HT-29 (cell line): ENCODE measurements at regions not wholly inside any gene's neighbourhood (a gene's known extent, or its start where the extent isn't known, plus 50 kb on each side); places are given as distances from the start of the nearest gene placed in this dataset.
A peak's percentile ranks its signal among the peaks of the same experiment; 100 is the strongest.

ENCODE experiments used
- DNase-seq: peaks from one replicate; pipeline ENCODE4 v3.0.0-alpha.2; 2015; ENCODE audit warnings: low spot score

DNA sequence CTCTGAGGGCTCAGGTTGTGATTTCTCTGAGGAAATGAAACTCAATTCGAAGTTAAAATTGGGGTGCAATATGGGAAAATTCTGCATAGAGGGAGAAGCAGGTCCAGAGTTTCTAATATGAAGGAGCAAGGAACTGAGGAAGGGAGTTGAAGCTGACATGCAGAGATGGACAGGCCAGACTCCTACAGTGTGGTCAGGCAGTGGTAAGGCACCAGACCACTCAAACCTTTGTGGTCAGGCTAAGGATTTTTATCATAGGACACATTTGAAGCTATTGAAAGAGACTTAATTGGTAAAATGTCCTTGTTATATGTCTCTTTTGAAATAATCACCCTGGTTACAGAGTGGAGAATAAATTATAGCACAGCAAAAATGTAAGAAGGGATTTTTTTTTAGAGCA lies 1074.8 kb upstream of the CDH2 start:
- DNase-seq: no peak

DNA sequence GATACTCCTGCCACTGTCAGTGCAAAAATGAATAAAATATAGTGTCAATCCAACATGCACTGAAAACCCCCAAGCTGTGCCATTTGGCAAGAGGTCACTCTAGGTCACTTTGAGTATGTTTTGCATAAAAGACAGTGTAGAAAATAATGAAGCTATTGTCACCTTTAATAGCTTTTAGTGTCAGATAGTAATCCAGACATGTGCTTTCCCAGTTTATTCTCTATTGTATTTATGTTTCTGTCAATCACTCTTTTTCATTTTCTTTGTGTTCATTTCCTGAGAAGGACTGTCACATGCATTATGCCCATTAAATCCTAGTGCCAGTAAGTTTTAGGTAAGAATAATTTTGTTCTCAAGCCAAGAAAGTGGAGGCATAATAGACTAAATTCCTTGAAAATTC lies 1073.9 kb upstream of the CDH2 start:
- DNase-seq: no peak

DNA sequence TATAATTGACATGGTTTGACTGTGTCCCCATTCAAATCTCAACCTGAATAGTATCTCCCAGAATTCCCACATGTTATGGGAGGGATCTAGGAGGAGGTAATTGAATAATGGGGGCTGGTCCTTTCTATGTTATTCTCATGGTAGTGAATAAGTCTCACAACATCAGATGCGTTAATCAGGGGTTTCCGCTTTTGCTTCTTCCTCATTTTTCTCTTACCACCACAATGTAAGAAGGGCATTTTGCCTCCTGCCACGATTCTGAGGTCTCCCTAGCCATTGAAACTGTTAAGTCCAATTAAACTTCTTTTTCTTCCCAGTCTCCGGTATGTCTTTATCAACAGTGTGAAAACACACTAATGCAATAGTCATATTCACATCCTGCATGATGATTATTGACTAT lies 1073.3 kb upstream of the CDH2 start:
- DNase-seq: no peak

DNA sequence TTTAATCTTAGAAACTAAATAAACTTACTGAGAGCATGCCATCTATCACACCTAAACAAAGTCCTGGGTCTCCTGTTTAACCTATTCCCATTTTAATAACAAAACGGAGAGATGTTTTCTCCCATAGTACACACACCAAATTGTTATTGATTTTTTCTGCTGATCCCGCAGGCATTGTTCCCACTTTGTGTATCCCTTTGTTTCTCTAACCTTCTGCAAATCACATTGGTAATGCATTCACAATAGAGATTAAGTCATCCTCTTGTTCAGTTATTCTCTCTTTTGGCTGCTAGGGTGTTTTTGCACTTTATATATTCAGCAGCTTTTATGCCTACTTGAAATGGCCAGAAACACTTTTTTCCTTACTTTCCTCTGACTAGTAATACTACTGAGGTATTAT lies 1071.9 kb upstream of the CDH2 start:
- DNase-seq: no peak

DNA sequence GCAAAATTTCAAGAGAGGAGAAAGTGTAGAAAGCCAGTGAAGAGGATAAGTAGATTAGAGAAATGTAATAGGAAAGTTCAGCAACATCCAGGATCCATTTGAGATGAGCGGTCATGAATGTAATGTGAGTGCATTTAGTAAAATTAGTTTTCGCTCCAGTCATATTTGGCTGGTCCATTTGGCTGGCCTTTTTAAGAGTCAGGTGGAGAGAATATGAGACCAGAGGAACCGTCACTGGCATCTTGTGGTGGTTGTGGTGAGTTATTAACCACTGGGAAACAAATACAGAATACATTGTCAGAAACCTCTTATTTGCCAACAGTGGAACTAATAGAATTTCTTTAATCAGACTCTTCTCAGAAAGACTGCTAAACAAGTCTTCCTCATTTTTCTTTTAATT lies 1064.3 kb upstream of the CDH2 start:
- no peak for DNase-seq

DNA sequence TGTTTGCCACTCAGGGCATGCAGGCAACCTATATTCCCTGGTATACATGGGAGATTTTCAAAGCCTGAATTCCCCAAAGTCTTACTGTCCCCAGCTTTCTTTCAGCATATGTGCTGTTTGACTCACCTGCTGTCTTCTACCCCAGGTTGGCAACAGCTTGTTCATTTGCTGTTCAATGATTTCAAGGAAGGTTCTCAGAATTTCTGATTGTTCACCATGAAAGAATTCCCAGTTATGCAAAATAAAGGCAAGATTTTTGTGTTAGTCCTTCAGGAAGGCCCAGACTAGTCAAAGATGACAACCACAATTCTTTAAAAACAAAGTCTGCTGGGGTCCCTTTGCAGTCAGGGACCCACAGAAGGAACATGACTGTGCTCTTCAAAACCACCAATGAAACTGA lies 1057.8 kb upstream of the CDH2 start:
- DNase-seq: no peak

DNA sequence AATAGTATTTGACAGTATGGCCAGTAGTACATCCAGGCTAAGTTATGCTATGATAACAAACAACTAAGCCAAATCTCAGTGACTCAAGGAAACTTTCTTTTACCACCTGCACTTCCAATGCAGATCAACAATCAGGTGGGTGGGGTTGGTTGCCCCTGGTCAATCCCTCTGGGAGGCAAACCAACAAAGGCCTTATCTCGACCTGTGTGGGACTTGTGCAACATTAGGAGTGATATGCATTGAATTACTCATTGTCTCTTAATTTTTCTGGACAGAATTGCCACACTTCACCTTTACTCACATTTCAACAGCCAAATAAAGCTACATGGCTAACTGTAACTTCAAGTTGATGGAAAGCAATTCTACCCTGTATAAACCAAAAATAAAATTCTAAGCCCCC lies 1049.3 kb upstream of the CDH2 start:
- DNase-seq: no peak

DNA sequence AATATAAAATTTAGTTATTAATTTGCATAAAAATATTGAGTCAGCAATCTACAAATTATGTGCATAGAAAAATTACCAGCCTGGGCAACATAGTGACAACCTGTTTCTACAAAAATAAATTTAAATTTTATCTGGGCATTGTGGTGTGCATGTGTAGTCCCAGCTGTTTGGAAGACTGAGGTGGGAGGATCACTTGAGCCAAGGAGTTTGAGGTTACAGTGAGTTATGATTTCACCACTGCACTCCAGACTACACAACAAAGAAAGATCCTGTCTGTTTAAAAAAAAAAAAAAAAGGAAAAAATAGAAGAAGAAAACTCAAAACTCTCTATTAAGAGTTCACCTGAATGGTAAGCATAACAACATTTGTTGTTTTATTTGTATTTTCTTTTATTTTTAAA lies 1048.4 kb upstream of the CDH2 start:
- no peak for DNase-seq

DNA sequence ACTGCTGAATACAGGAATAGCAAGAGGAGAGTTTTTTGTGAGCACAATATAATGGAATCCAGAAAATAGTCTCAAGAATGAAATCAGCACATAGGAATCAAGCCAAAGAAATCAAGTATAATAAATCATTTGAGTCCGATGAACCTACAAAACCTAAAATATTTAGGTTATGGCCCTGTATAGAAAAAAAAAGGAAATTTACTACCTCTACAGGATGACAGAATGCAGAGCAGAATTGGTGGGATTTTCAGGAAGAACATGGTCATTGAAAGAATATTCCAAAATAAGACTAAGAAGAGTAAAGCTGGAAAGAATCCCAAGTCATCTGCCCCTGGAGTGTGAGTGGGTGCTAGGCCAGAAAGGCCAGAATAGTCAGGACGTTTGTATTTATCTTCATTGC lies 1041.2 kb upstream of the CDH2 start:
- no peak for DNase-seq

DNA sequence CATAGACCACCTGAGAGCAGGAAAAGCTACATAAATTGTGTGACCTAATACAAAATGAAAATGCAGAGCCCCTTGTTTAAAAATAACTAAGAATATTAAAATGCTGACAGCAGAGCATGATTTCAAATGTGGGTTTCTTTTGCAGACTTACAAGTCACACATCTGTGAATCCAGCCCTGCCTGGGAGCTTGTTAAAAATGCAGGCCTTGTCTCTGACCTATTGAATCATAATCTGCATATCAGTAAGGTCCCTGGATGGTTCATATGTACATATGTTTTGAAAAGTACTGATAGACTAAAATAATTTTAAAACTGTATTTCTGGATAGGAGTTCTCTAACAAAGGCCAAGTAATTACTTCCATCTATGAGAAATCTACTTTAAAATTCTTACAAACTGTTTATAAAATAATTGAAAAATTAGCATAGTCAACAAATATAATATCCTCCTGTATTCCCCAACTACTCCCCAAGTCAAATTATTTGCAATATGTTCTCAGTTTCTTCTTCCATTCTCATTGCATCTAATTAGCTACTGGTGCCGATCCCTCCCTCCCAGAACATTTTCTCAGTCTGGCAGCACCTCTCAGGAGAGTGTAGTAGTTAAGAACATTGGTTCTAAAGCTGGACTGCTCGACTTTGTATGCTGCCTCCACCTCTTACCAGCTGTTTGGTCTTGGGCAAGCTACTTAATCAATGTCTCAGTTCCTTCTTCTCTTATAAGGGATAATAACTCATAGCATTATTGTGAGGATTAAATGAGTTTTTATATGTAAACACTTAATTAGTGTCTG lies 1040.4 kb upstream of the CDH2 start:
- no peak for DNase-seq

DNA sequence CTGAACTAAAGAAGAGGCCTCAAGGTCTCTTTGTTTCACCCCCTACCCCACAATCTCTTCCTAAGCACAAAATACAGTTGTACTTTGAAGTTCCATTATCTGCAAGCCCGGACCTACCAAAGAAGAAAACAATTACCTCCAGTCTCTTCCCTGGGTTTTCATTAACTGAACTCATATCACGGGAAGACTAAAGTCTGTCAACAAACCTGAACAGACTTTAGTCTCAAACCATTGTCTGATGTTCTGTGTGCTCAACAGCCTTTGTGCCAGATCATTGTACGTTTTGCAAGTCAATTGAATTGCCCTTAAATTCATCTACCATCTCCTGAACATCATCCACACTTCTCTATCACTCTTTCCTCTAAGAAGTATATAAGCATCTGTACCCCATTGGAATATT lies 1021.9 kb upstream of the CDH2 start:
- no peak for DNase-seq

DNA sequence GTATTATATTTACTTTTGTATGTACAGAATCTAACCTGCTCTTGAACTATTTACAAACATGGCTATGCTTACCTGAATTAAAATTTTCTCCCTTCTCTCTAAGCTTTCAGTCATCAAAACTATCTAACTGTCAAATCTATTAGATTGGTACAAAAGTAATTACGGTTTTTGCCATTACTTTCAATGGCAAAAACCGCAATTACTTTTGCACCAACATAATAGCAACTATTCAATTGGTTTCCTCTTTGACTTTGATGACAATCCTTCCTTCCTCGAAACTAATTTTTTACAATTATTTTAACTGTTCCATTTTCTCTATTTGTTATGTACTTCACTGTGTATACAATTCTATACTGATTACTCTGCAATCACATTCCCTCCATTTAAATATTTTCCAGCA lies 1019.4 kb upstream of the CDH2 start:
- DNase-seq: no peak

DNA sequence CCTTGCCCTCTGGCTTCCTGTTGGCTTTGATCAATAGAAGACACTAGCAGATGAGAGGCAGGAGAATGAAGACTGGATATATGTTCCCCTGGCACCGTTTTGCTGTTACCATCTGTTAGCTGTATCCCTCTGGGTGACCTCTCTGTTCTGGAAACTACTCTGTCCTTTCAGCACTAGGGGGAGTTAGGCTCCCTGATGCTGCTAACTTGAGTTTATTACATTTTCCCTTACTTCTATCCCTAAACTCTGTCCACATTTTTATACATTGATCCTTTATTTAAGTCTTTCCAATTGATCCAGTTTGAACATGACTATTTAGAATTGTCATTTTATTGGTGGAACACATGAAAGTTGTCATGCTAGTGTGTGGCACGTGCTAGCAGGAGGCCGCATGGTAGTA lies 1014.3 kb upstream of the CDH2 start:
- DNase-seq: peak; percentile 7

DNA sequence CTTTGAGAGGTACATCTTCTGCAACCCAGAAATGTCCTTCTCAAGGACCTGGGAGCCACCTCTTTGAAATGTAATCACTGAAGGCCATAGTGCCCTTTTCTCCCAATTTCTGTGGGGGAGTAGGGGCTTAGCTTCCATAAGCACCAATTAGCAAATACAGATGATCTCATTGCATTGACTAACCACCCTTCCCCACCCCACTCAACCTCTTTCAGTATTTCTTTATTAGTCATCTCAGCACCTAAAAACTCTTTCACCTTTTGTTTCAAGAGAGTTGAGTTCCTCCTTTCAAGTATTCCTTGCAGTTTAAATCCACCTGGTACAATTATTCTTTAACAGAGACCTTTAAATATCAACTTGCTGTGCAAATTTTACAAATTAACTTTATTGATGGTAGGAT lies 1011.8 kb upstream of the CDH2 start:
- peak; percentile 13 for DNase-seq

DNA sequence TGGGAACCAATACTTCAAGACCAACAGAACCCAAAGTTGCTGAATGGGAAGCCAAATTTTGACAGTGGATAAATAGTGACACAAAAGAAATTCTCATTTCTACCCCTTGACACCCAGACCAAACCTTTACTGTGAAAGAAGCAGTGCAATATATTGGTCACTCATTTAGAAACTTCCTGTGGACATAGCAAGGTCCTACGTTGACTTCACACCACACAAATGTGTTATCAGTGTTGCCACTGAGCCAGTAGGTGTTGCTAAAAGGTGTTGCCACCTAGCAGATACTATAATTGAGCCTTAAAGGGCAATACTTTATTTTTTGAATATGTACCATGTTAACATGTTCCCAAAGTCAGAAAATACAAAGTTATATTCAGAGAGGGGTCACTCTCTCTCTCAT lies 1008.9 kb upstream of the CDH2 start:
- no peak for DNase-seq

DNA sequence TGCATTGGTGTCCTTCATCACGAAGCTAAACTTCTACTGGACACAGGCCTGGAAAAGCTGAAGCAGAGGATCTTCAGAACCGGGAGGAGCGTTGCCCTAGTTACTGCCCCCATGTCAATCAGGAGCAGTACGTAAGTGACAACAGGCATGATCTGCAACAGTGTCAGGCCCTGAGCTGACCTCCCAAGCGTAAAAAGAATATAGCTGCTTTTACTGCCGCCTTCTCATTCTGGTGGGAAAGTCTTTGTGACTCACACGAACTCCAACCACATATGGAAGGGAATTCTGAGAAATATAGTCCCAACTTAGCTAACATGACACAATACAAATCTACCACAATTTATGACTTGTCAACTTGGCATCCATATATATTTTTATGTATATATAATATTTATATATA lies 1007.7 kb upstream of the CDH2 start:
- no peak for DNase-seq

DNA sequence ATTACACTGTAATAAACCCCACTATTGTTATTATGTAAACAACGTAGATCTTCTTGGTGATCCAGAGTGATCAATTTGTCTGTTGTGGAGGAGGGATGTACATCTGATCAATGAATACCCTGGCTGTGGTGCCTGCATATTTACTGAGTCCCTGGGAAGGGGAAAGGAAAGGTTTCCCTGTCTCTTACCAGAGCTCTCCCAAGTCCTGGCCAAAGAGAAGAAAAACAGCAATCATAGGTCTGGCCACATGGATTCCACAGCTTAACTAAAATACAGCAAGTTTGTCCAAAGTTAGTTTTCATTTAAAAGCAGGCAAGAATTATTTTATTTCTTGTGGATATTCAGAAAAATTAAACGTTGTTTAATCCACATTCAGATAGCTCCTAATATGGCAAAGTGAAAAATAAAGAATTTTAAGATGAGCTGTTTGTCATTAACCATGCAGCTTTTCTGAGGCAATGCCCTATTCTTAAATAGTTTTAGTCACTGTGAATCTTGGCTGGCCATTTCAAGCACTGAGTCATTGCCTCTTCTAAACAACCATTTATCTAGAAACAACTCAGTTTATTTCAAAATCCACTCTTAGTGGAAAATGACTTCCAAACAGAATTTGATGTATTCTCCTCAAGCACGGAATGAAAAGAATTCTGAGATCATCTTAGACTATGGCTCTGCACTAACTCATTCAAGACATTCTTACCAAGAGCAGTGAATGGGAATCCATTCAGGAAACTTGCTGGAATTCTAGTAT lies 1004.4 kb upstream of the CDH2 start:
- DNase-seq: no peak

DNA sequence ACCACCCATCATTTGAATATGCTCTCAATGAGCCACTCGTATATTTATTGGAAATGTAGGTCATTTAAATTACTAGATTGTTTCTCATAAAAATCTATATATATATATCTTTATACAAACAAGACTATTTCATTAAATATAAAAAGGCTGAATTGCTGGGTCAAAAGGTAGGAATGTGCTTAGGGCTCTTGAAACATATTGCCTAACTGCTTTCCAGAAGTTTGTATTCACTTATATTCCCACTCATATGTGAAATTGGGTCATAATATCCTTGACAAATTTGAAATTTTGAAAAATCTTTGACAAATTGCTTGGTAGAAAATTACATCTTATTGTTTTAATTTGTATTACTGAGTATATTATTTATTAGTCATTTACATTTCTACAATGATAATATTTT lies 999.8 kb upstream of the CDH2 start:
- DNase-seq: no peak

DNA sequence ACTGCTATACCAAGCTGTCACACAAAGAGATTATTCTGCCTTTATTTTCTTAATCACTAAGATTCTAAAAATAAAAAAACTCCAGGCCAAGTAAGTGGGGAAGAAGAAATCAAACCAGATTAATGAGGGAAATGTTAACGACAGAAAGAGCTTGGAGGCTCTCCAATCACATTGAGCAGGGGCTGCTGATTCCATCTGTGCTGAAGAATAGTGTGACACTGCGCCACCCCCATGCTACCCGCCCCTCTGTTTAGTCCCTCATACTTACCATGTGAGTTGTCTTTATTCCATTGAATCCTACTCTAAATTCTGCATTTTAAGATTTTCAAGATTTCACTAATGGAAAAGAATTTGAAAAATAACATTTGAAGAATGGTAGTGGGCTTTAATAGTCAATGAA lies 998.0 kb upstream of the CDH2 start:
- no peak for DNase-seq

DNA sequence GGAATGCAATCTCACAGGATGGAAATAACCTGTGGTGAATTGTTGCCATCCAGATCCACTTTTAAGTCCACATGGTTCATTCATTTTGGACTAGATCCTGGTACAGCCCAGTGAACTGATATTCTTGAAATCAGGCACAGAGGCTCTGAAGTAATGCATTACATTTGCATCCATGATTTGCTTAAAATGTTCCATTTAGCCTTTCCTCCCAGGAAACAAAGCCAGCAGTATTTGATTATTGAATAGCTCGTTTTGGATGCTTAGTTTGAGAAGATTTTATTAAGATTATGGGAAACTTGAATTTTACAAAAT lies 995.8 kb upstream of the CDH2 start:
- no peak for DNase-seq

DNA sequence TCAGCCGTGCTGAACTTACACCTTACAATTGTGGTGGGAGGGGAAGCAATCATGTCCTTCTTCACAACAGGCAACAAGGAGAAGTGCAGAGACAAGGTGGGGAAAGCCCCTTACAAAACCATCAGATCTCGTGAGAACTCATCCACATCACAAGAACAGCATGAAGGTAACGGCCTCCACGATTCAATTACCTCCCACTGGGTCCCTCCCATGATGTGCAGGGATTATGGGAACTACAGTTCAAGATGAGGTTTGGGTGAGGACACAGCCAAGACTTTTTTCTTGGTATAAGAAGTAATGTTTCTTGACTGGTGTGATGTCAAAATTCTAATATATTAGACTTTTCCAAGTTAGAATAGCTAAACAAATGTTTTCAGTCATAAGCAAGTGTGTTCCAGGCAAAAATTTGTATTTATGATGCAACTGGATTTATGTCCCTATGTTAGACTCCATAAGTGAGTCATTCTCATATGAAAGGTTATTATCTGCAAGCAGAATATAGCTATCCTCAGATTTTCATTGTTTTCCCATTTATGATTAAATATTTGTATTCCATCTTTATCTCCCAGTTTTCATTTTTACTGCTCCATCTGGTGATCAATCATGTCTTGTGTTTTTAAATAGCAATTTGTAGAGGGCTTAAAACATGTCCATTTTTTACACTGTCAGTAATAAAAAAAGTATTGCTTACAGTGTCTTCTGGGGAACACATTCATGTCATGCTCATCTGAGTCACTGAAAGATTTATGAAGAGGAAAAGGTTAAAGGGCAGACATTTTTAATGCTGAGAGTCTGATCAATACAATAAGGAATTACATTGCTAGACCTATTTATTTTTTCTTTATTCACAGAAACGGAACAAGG lies 995.2 kb upstream of the CDH2 start:
- no peak for DNase-seq

DNA sequence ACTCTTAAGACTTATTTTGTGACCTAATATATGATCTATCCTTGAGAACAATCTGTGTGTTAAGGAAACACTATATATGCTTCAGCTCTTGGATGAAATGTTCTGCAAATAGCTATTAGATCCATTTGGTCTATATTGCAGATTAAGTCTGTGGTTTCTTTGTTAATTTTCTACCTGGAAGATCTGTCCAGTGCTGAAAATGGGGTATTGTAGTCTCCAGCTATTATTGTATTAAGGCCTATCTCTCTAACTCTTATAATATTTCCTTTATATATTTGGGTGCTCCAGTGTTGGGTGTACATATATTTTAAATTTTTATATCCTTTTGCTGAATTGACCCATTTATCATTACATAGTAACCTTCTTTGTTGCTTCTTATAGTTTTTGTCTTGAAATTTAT lies 992.7 kb upstream of the CDH2 start:
- DNase-seq: no peak
